SH-SY5Y (cell line): ENCODE measurements at regions not wholly inside any gene's neighbourhood (a gene's known extent, or its start where the extent isn't known, plus 50 kb on each side); places are given as distances from the start of the nearest gene placed in this dataset.

ENCODE experiments used
- GATA2 ChIP-seq: IDR thresholded peaks from 2 replicates; pipeline ENCODE4 v1.6.1; 2011; ENCODE audit warnings: mild to moderate bottlenecking, low read depth, low read length
- GATA3 ChIP-seq: IDR thresholded peaks from 2 replicates; pipeline ENCODE4 v1.6.1; 2011; ENCODE audit warnings: low read depth, mild to moderate bottlenecking, low read length, moderate library complexity

DNA sequence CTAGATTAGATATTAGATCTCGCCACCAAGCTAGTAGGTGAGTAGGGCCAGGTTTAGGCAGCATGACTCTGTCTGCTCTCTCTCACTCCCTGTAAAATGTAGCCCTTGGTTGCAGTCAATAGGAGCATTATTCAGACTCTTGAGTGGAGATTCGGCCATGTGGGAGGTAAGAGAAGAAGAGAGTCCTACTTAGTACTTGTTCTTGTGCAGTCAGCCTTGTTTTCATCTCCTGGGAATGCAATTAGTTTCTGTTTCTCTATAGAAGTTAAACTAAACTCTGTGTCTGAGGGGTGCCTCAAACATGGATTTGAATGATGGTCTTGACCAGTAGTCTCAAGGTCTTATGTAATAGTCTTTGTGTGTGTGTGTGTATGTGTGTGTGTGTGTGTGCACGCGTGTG lies 229.5 kb upstream of the DPH6 start:
- no peak for TF ChIP-seq GATA3
- no peak for TF ChIP-seq GATA2

DNA sequence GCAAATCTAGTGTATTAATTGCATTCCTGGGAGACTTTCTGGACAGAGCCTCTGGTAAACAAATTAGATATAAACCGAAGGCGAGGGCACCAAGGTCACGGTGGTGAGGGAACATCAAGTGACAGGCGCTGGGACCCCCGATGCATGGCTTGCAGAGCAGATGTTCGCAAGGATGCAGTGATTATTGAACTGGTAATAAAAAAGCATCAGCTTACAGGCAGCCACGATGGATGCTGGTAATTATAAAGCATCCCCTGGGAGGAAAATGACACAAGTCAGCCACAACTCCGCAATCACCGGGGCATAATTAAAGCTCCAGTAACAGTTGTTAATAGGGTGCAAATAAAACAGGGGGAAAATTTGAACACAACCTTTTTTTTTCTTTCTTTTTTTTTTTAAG lies 231.1 kb upstream of the DPH6 start:
- TF ChIP-seq GATA3 (no peak), GATA2 (no peak)

DNA sequence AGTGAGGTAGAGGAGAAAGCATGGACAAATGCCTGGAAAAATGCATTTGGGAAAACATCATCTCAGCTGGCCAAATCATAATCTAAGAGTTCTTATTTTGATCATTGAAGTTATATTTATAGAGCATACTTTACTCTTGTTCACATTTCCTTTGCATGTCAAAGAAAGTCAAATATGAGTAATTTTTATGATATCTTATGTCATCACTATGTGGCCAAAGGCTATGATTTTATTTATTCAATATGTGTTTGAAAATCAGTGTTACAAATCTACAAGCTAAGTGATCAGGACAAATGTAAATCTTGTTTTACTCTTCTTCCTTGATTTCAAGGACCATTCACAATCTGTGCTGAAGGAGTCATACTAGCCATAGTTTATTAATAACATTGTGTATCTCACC lies 237.2 kb upstream of the DPH6 start:
- TF ChIP-seq GATA3 (no peak), GATA2 (no peak)

DNA sequence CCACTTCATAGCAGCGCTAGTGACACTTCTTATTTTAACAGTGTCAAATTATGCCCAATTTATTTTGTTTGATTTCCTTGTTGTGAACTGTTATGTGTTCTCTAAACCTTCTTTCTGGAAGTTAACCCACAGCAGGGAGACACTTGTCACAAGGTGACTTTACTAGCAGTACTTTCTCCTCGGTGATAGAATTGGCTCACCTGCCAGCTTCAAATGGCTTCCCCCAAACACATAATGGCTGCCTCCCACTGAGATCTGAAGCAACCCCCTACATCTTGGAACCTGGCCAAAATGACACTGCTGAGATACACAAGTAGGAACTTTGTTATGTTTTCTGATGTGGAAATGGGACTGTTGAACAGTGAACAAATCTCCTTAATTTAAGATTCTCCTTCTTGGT lies 238.8 kb upstream of the DPH6 start:
- TF ChIP-seq GATA3 (no peak), GATA2 (no peak)

DNA sequence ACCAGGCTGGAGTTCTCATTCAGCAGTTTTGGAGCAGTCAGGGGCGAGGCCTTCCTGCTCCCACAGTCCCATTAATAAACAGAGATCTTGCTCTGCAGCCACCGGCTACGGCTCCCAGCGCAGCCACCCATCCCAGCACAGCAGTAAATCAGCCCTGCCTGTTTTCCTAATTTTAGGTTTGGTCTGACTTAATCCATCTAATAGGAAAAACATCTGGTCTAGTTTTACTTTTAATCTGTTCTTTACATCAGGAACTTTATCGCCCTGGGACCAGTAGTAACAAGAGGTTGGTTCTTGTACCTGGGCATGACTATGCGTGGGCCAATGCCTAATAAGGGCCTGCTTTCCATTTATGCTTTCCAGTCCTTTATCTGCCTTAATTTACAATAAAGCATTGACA lies 264.0 kb upstream of the DPH6 start:
- peak; percentile 83 for TF ChIP-seq GATA2
- peak; percentile 85 for TF ChIP-seq GATA3

DNA sequence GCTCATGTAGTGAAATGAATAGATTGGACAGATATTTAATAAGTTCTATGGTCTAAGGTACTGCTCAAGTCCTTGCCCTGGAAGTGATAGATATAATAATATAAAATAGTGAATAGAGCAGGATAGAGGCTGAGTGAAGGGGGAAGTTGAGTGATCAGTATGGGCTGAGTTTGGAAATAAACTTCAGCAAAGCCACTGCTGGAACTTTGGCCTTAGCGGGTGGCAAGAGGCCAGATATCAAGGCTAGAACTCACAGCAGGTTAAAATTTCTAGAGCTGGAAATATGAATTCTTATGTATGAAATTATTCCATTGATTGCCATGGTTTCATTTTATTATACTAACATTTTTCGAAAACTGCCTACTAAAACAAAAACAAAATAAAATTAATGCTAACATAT lies 267.6 kb upstream of the DPH6 start:
- TF ChIP-seq GATA3 (no peak), GATA2 (no peak)

DNA sequence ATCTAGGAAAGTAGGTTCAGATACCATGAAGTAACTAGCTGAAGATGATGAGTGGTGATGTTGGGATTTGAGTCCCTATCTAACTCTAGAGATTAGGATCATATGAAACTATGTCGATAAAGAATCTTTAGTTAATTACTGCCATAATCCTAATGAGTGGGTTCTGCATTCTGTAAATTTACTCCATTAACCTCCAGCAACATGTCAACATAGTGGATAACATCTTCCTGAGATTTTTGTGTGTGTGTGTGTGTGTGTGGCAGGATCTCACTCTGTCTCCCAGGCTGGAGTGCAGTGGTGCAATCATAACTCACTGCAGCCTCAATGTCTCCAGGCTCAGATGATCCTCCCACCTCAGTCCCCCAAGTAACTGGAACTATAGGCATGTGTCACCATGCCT lies 272.9 kb upstream of the DPH6 start:
- TF ChIP-seq GATA3 (0 out of 2 replicates have a peak, but pooled peaks have one; percentile 39), GATA2 (peak; percentile 50; the same call in 1 of the 2 replicates)

DNA sequence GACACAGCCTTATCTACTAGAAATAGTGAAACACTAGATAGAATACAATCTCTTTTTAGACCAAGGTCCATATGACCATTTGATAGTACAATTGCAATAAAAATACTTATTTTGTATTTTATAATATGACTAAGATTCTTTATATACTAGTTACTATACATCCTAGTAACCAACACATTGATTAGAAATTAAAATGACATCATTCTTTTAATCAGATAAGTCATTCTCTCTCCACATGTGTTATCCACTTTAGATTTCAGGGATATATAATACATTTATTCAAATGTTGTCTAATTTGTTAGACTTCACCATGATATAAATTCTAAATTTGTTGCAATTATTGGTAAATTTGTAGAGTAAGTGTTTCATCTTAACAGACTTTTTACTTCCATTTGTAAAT lies 276.2 kb upstream of the DPH6 start:
- TF ChIP-seq GATA3 (no peak), GATA2 (no peak)

DNA sequence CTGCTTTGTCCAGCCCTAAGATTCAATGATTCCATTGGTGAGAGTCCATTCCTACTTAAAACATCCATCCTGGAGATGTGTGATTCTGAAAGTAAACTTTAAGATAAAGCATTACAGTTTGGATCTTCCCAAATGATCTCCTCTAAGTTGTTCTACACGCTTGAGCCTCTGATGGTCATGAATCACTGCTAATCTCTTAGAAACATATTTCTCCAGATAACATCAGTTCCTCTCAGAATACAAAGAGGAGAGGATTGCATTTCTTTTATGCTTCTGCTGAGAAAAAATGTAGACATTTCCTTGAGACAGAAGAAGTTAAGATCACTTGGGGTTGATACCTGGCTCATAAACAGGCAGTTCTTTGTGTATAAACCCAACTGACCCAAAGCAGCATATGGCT lies 281.2 kb upstream of the DPH6 start:
- no peak for TF ChIP-seq GATA3
- no peak for TF ChIP-seq GATA2

DNA sequence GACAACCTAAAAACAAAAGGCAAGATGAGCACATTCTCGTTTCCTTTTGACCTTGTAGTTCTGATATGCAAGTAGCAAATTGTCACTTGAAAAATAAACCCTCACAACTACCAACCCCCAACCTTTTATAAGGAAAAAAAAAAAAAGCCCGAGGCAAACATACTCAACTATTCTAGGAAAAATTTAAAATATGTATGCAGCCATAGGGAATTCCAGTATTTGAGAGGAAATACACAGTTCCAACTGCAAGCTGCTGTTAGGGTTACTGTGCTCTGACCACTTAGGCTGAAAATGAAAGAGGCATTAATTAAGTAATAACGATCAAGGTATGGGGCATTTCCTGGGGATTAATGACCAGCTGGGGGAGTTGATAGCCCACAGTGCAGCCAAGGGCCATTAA lies 281.9 kb upstream of the DPH6 start:
- TF ChIP-seq GATA3, result no peak
- no peak for TF ChIP-seq GATA2

DNA sequence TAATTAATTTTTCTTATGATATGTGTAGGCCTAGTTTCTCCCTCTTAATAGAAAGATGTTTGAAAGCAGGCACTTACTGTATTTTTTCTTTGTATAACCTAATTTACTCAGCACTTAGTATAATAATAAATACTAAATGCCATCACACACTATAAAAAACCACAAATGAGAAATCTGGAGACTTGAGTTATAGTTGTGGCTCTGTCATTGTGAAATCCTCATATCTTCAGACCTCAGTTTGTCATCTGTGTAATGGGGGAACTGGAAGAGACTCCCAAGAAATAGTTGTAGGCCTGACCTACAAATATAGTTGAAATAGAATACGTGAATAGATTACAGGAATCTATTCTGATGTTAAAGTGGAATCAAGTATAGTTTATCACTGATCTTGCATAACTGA lies 287.6 kb upstream of the DPH6 start:
- TF ChIP-seq GATA3, result no peak
- TF ChIP-seq GATA2, result no peak

DNA sequence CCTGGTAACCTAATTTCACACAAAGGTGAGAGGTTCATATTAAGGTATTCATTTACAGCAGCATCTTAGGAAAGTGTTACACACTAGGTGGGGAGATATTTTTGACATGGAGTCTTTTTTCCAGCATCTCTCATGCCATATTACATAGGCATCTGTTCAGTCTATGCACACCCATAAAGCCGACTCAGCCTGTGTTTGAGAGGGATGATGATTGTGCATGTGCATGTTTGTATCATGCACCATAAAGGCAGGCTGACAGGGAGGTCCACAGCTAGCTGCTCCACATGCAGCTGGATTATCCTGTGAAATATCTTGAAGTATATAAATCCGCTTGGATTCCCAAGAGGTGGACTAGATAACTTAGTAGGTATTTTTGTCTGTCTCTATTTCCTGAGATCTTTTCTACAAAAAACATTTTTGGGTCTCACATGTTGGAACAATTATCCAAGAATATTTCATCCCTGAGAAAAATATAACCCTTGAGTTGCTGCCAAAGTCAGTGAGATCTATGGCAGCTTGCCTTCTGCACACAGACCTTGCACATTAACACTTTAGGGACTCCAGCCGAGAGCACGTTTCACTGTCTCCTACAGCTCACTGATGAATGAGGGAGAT lies 288.4 kb upstream of the DPH6 start:
- TF ChIP-seq GATA2 (no peak), GATA3 (no peak)

DNA sequence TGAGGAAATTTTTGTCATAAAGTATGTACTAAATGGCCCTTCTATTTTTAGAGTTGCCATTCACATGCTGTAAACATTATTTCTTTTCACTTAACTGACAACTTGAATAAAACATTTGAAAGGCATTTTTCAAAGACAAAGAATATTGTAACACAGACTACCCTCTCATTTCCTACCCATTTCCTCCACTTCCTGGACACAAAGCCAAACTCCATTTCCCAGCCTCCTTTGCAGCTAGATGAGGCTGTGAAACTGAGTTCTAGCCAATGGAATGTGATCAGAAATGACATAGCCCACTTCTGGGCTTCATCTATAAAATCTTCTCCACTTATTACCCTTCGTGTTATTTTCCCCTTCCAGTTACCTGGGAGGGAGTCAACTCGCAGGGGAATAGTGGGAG lies 288.9 kb upstream of the DPH6 start:
- no peak for TF ChIP-seq GATA2
- TF ChIP-seq GATA3, result no peak

DNA sequence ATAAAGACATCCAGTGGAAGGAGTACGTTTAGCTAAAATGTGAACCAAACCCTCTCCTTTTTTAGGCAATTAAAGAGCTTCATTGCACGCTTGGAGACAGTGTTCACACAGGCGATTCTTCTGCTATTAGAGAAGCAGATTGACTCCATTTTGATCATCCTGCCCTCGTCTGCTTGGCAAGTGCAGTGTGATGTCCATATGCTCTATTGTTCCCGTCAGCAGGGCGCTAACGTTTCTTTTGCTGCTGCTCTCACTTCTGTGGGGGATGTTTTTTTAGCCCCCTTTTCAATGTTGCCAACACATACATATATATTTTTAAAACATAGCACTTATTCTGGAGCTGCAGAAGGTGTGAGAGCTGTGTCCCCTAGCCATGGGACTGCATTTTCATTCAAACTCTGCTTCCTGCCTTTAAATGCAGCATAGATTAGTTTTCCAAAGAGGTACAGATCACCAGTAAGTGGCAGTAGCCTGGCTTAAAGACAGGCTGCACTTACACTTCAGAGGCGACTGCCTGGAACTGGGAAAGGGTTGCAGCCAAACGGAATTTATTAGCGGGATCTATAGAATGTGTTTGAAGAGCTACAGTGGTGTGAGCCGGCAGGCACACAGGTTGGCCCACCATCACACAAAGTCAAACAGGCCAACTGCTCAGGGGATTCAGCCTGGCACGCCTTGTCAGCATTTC lies 292.6 kb upstream of the DPH6 start:
- TF ChIP-seq GATA3 (no peak), GATA2 (no peak)

DNA sequence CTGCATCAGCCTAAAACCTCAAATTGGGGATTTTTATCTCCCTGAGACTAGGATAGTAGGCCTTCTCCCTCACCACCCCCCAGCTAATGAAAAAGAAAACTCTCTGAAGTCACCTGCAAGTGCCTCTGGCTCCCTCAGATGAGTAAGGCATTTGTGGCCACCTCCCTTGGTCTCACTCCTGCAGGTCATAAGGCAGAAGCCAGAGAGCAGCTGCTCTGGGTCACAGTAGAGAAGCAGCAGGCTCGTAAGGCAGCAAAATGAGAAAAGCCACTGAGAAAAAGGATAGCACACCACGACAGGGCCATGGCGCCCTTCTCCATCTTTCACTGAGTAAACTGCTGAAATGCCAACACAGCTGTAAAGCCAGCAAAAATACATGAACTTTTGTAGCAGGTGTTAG lies 296.7 kb upstream of the DPH6 start:
- TF ChIP-seq GATA2 (no peak), GATA3 (no peak)

DNA sequence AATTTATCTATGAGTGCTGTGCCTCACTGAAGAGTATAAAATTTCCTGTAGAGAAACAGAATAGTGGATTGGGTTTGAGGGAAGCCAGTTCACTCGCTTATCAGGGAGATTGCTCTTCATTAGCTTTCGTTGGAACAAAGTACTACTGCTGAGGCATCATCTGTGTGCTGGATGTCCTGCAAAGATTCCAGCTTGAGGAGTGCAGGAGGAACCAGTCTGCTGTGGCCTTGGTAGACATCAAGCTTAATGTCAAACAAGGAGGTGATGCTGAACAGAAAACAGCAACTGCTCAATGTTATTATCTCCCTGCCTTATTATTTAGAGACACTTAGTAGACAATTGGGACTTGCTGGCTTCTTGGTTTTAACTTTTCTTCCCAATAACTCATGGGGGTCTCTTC lies 297.5 kb upstream of the DPH6 start:
- no peak for TF ChIP-seq GATA3
- 0 out of 2 replicates have a peak, but pooled peaks have one; percentile 24 for TF ChIP-seq GATA2

DNA sequence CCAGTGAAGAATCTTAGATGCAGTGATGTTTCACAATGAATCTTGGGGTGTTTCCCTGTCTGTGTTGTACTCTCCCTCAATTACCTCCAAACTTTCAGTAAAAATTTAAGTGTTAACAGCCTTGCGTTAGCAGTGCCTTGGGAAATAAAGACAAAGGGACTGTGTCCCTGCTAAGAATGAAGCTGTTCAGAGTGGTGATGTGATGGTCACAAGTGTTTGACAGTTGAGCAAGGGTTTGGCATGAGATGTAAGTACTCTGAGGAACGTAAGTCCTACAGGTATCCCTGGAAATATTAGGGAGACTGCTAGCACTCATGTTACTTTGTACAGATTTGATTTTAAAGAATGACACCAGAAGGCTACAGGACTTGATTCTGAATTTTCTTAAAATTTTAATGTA lies 304.3 kb upstream of the DPH6 start:
- TF ChIP-seq GATA2 (no peak), GATA3 (no peak)
